GM12874 (cell line): ENCODE measurements at regions not wholly inside any gene's neighbourhood (a gene's known extent, or its start where the extent isn't known, plus 50 kb on each side); places are given as distances from the start of the nearest gene placed in this dataset.

ENCODE experiments used
- TF ChIP-seq, protein P1 (sequence below): IDR thresholded peaks from 2 replicates; pipeline ENCODE4 v1.5.1; 2011; ENCODE audit warnings: low read depth, mild to moderate bottlenecking, control low read depth, low read length, moderate library complexity; ENCODE audit not compliant: insufficient read depth

DNA sequence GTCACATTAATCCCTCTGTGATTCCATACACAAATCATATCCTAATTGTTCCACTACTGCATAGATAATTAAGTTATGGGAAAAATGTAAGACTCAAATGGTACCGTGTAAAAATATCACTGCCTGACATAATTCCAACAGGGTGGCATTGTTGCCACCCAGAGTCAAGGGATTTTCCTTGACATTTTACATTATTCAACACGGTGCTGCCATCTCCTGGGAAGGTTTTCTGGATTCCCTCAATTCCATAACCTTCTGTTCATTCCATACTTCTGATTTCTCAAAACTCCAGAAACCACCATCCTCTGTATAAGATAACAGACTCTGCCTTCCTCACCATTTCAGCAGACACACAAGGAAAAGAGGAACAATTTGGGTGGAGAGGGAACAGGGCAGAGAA lies 495.9 kb downstream of the XPNPEP1 start:
- TF ChIP-seq, protein P1, sequence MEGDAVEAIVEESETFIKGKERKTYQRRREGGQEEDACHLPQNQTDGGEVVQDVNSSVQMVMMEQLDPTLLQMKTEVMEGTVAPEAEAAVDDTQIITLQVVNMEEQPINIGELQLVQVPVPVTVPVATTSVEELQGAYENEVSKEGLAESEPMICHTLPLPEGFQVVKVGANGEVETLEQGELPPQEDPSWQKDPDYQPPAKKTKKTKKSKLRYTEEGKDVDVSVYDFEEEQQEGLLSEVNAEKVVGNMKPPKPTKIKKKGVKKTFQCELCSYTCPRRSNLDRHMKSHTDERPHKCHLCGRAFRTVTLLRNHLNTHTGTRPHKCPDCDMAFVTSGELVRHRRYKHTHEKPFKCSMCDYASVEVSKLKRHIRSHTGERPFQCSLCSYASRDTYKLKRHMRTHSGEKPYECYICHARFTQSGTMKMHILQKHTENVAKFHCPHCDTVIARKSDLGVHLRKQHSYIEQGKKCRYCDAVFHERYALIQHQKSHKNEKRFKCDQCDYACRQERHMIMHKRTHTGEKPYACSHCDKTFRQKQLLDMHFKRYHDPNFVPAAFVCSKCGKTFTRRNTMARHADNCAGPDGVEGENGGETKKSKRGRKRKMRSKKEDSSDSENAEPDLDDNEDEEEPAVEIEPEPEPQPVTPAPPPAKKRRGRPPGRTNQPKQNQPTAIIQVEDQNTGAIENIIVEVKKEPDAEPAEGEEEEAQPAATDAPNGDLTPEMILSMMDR, result no peak

DNA sequence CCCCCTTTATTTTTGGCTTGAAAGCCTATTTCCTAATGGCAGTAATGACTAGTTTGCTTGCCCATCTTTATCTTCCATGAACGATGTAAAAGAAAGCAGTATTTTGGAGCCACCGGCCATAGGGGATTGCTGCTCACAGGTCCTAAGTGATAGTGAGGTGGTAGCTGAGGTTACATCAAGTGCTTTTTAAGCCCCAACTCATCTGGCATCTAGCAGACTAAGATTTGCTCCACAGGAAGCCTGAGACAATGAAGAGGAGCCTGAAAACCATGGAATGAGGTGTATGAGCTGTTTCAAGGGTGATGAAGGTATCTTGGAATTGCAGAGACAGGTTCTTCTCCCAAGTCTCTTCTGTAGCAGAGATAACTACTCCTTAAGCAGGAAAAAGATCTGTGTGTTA lies 496.3 kb downstream of the XPNPEP1 start:
- TF ChIP-seq, protein P1, result no peak

DNA sequence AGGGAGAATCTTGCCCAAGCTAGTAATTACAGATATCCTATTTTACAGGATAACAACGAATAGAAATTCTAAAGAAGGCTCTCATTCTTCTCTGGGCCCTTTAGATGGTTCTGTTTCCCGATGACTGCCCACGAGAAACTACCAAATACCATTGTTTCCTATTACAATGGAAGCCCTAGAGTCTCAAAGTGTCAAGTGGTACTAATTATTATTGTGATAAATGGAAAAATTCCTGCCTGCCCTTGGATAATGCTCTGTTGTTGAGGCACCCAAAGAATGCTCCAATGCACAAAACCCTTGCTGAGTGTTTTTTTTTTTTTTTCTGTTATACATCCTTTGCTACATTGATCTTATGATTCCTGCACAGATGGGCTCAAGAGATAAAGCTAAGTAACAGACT lies 504.5 kb downstream of the XPNPEP1 start:
- TF ChIP-seq, protein P1, result no peak

GRCh38 chr10:109417803-109418202 lies 505.5 kb downstream of the XPNPEP1 start:
- TF ChIP-seq, protein P1, result no peak

DNA sequence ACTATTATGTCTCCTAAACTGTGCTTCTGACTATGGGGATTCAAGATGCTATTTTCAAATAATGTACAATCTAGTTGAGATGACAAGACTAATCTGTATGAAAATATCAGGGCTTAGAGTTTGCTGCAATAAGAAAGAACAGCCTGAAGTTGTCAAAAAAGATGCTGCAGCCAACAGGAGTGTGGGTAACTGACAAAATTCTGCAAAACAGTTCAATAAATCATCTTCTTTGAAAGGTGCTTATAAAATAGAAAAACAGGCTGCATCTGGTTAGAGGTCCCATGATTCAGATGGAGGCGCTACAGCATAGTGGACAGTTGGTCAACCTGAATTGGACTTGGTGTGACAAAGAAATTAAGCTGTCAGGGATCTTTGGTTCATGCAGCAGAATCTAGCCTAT lies 511.0 kb downstream of the XPNPEP1 start:
- TF ChIP-seq, protein P1, result no peak

GRCh38 chr10:109411917-109412316 lies 511.4 kb downstream of the XPNPEP1 start:
- TF ChIP-seq, protein P1, result no peak

DNA sequence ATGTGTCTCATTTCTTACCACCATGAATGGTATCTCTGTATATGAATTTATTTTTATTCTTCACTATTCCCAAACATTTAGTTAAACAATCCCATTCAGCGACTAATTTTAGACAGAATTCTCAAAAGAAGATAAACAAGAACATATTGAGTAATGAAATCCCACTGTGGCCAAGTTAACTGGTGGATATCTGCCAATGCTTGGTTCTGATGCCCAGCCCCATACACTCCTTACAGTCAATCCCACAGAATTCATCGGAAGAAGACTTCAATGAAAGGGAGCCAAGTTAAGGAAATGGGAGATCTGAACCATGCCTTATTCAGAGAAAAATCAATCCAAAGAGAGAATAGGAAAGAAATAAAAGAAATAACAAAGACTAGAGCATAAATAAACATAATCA lies 518.0 kb downstream of the XPNPEP1 start:
- TF ChIP-seq, protein P1, result no peak

DNA sequence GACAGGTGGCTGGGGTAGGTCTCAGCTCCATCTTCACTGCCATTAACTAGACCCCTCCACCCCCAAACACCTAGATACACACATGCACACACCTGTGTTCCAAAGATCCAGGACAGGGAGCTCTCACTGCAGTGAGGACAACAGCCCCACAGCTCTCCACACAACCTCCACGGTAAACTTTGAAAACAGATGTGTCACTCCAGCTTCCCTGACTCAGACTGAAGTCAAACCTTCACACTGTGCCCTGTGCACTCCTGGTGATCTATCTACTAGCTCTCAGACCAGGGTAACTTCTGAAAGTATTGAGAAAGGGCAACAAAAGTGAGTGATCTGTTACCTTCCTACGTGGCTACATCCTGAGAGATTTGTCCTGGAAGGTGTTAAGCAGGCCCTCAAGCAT lies 519.8 kb downstream of the XPNPEP1 start:
- TF ChIP-seq, protein P1, result no peak
